Thyroid gland (tissue), 4 donors: ENCODE measurements at regions not wholly inside any gene's neighbourhood (a gene's known extent, or its start where the extent isn't known, plus 50 kb on each side); places are given as distances from the start of the nearest gene placed in this dataset.

ENCODE experiments used
- DNase-seq, 2 donors: peaks; one replicate each; pipeline ENCODE4 v3.0.0-alpha.2; 2019
- H3K27ac ChIP-seq, 3 donors: fragments of 200-600 bp; sonication (generic); 1 replicate in 2 of 3; 2 replicates in 1 of 3; pipeline ENCODE4 v1.5.1; 2016 to 2019; ENCODE audit warnings: mild to moderate bottlenecking in 1 of 3, moderate library complexity in 1 of 3
- H3K27me3 ChIP-seq: fragments of 200-600 bp; sonication (generic); one replicate; pipeline ENCODE4 v1.5.1; 2019
- H3K36me3 ChIP-seq, 2 donors: fragments of 200-600 bp; sonication (generic); one replicate each; pipeline ENCODE4 v1.5.1; 2016 to 2019
- H3K4me1 ChIP-seq, 2 donors: fragments of 200-600 bp; sonication (generic); one replicate each; pipeline ENCODE4 v1.5.1; 2017 to 2019
- H3K4me3 ChIP-seq, 3 donors: fragments of 200-600 bp; sonication (generic); replicated peaks in 1 of 3; 1 replicate in 2 of 3; 2 replicates in 1 of 3; pipeline ENCODE4 v1.5.1; 2016; ENCODE audit warnings: mild to moderate bottlenecking in 1 of 3
- H3K9me3 ChIP-seq: fragments of 200-600 bp; sonication (generic); one replicate; pipeline ENCODE4 v1.5.1; 2017
- CTCF ChIP-seq, 6 experiments: fragments of 200-600 bp in 3 of 6; fragments of 450-650 bp in 3 of 6; sonication (generic) in 3 of 6; IDR thresholded peaks; one replicate each; pipeline ENCODE4 v1.5.1; 2016 to 2019; ENCODE audit warnings: antibody characterized with exemption in 6 of 6, mild to moderate bottlenecking in 2 of 6, inconsistent platforms in 1 of 6, moderate library complexity in 1 of 6
- POLR2A ChIP-seq, 2 donors: fragments of 450-650 bp; IDR thresholded peaks; one replicate each; pipeline ENCODE4 v1.6.1; 2017; ENCODE audit warnings: antibody characterized with exemption in 2 of 2, mild to moderate bottlenecking in 2 of 2, moderate library complexity in 1 of 2
- whole genome bisulfite sequencing, 2 donors: methylation state at CpG; one replicate each; pipeline ENCODE4 v1.1.5; 2017; 5-methylcytosine and 5-hydroxymethylcytosine counted together
- intact Hi-C: fragments of 100-400 bp; cut with DNase I; formaldehyde crosslinking; loops from one replicate; pipeline ENCODE4 v1.15.1; 2023

GRCh38 chr20:48432494-48432832 lies 395.3 kb downstream of the PREX1 start:
- intact Hi-C loops: no loop called here
- H3K4me3 ChIP-seq: no peak overlapping the region
- H3K27me3 ChIP-seq: no peaks in the 10 kb centered on the region
- H3K9me3 ChIP-seq: no peaks in the 10 kb centered on the region
- TF ChIP-seq CTCF (IDR thresholded peaks at IDR 0.05) (no peak), POLR2A (IDR thresholded peaks at IDR 0.05) (no peak)
- H3K4me1 ChIP-seq: no peaks in the 10 kb centered on the region
- no peak overlapping the region for H3K27ac ChIP-seq
- 78 to 92% methylated on average over 5 of the region's 5 CpGs for WGBS, 2 donors
- H3K36me3 ChIP-seq: no peaks in the 10 kb centered on the region
- DNase-seq: no peak

GRCh38 chr20:48431653-48432493 lies 395.9 kb downstream of the PREX1 start:
- Histone ChIP-seq H3K27me3 (no peaks in the 10 kb centered on the region), H3K9me3 (no peaks in the 10 kb centered on the region), H3K27ac (no peak overlapping the region), H3K36me3 (no peaks in the 10 kb centered on the region), H3K4me3 (no peak overlapping the region), H3K4me1 (no peaks in the 10 kb centered on the region)
- intact Hi-C loops: no loop called here
- WGBS, 2 donors: 73 to 75% methylated on average over 9 of the region's 9 CpGs
- no peak for TF ChIP-seq CTCF (IDR thresholded peaks at IDR 0.05)
- TF ChIP-seq POLR2A (IDR thresholded peaks at IDR 0.05): no peak
- no peak for DNase-seq

GRCh38 chr20:48426630-48427029 lies 401.2 kb downstream of the PREX1 start:
- TF ChIP-seq POLR2A (IDR thresholded peaks at IDR 0.05) (no peak), CTCF (IDR thresholded peaks at IDR 0.05) (no peak)
- intact Hi-C loops: no loop called here
- no peak overlapping the region for H3K27ac ChIP-seq
- no peaks in the 10 kb centered on the region for H3K9me3 ChIP-seq
- 87 to 90% methylated on average over 1 of the region's 1 CpG for WGBS, 2 donors
- no peak overlapping the region for H3K4me3 ChIP-seq
- H3K4me1 ChIP-seq: no peaks in the 10 kb centered on the region
- DNase-seq: no peak
- no peaks in the 10 kb centered on the region for H3K27me3 ChIP-seq
- no peaks in the 10 kb centered on the region for H3K36me3 ChIP-seq

GRCh38 chr20:48425817-48426612 lies 401.8 kb downstream of the PREX1 start:
- no peak overlapping the region for H3K27ac ChIP-seq
- no peak for TF ChIP-seq CTCF (IDR thresholded peaks at IDR 0.05)
- TF ChIP-seq POLR2A (IDR thresholded peaks at IDR 0.05): no peak
- no peak overlapping the region for H3K4me3 ChIP-seq
- H3K4me1 ChIP-seq: no peaks in the 10 kb centered on the region
- no peaks in the 10 kb centered on the region for H3K9me3 ChIP-seq
- 55 to 61% methylated on average over 9 of the region's 9 CpGs for WGBS, 2 donors
- intact Hi-C loops: no loop called here
- no peaks in the 10 kb centered on the region for H3K27me3 ChIP-seq
- no peaks in the 10 kb centered on the region for H3K36me3 ChIP-seq
- DNase-seq: no peak

- H3K9me3 ChIP-seq: no peaks in the 10 kb centered on the region
- TF ChIP-seq CTCF (IDR thresholded peaks at IDR 0.05) (no peak), POLR2A (IDR thresholded peaks at IDR 0.05) (no peak)
- intact Hi-C loops: no loop called here
- H3K27me3 ChIP-seq: no peaks in the 10 kb centered on the region
- no peak for DNase-seq
- no peak overlapping the region for H3K4me3 ChIP-seq
- 70 to 76% methylated on average over 3 to 5 of the region's 5 CpGs for WGBS, 2 donors
- H3K27ac ChIP-seq: no peak overlapping the region
- H3K36me3 ChIP-seq: no peaks in the 10 kb centered on the region
- H3K4me1 ChIP-seq: no peaks in the 10 kb centered on the region
These were observed 402.5 kb downstream of the PREX1 start for GRCh38 chr20:48425321-48425720.
